SK-N-SH treated with all-trans-retinoic acid at 6 μM for 48 hours (cell line): ENCODE measurements at regions not wholly inside any gene's neighbourhood (a gene's known extent, or its start where the extent isn't known, plus 50 kb on each side); places are given as distances from the start of the nearest gene placed in this dataset.
"Not testable (repeated sequence)": the region's sequence is repeated elsewhere in the genome, so short reads cannot be mapped to it uniquely, and the experiment has no call there.

Experiments
- CSDC2 ChIP-seq: fragments of 250-450 bp; sonication (Bioruptor Pico); IDR thresholded peaks from 2 replicates; pipeline ENCODE4 v1.5.0; 2020; ENCODE audit warnings: mild to moderate bottlenecking, moderate library complexity
- ZNF70 ChIP-seq: fragments of 450-650 bp; formaldehyde crosslinking; IDR thresholded peaks from 2 replicates; pipeline ENCODE4 v1.5.0; 2020; ENCODE audit warnings: mild to moderate bottlenecking, moderate library complexity

- TF ChIP-seq ZNF70, CSDC2 (CRISPR knock-in tag): not testable (repeated sequence)
These were observed 63.8 kb upstream of the ZNF157 start for GRCh38 chrX:47306471-47307023.
